Breast epithelium (tissue), 4 donors: ENCODE measurements at regions not wholly inside any gene's neighbourhood (a gene's known extent, or its start where the extent isn't known, plus 50 kb on each side); places are given as distances from the start of the nearest gene placed in this dataset.

Experiments
- DNase-seq, 2 donors: peaks; one replicate each; pipeline ENCODE4 v3.0.0-alpha.2; 2019; ENCODE audit warnings: low spot score in 2 of 2
- H3K27ac ChIP-seq, 2 donors: fragments of 200-600 bp; sonication (generic) in 1 of 2; one replicate each; pipeline ENCODE4 v1.5.1; 2016 to 2019; ENCODE audit warnings: mild to moderate bottlenecking in 1 of 2
- H3K27me3 ChIP-seq, 2 donors: fragments of 200-600 bp; sonication (generic) in 1 of 2; one replicate each; pipeline versions ENCODE4 v1.5.1 to v1.6.0; 2017 to 2019; ENCODE audit warnings: control low read depth in 1 of 2, mild to moderate bottlenecking in 1 of 2
- H3K36me3 ChIP-seq: fragments of 200-600 bp; one replicate; pipeline ENCODE4 v1.5.1; 2019
- H3K4me1 ChIP-seq, 2 donors: fragments of 200-600 bp; sonication (generic); one replicate each; pipeline ENCODE4 v1.5.1; 2016 to 2019; ENCODE audit warnings: control low read depth in 1 of 2
- H3K4me3 ChIP-seq, 3 donors: fragments of 200-600 bp; sonication (generic); 1 replicate in 2 of 3; 2 replicates in 1 of 3; pipeline ENCODE4 v1.5.1; 2016 to 2019; ENCODE audit warnings: mild to moderate bottlenecking in 3 of 3, moderate library complexity in 2 of 3
- H3K9me3 ChIP-seq, 2 donors: fragments of 200-600 bp; sonication (generic) in 1 of 2; one replicate each; pipeline ENCODE4 v1.5.1; 2016 to 2019; ENCODE audit warnings: control low read depth in 1 of 2
- POLR2A ChIP-seq: fragments of 450-650 bp; IDR thresholded peaks from one replicate; pipeline ENCODE4 v1.6.1; 2016; ENCODE audit warnings: antibody characterized with exemption, mild to moderate bottlenecking, moderate library complexity
- POLR2AphosphoS5 ChIP-seq, 3 donors: sonication (generic); formaldehyde crosslinking; IDR thresholded peaks; one replicate each; pipeline ENCODE4 v1.6.1; 2017; ENCODE audit warnings: antibody characterized with exemption in 3 of 3
- intact Hi-C: fragments of 100-400 bp; cut with DNase I; formaldehyde crosslinking; loops from one replicate; pipeline ENCODE4 v1.15.1; 2023; ENCODE audit warnings: low total_unique reads
- TF ChIP-seq, protein P1 (sequence below), 3 donors: fragments of 450-650 bp; IDR thresholded peaks; one replicate each; pipeline ENCODE4 v1.5.1; 2016 to 2017; ENCODE audit warnings: antibody characterized with exemption in 3 of 3, mild to moderate bottlenecking in 3 of 3, moderate library complexity in 3 of 3

- H3K27ac ChIP-seq, result no peak overlapping the region
- intact Hi-C loops, result no loop called here
- H3K27me3 ChIP-seq, result no peaks in the 10 kb centered on the region
- TF ChIP-seq, protein P1, sequence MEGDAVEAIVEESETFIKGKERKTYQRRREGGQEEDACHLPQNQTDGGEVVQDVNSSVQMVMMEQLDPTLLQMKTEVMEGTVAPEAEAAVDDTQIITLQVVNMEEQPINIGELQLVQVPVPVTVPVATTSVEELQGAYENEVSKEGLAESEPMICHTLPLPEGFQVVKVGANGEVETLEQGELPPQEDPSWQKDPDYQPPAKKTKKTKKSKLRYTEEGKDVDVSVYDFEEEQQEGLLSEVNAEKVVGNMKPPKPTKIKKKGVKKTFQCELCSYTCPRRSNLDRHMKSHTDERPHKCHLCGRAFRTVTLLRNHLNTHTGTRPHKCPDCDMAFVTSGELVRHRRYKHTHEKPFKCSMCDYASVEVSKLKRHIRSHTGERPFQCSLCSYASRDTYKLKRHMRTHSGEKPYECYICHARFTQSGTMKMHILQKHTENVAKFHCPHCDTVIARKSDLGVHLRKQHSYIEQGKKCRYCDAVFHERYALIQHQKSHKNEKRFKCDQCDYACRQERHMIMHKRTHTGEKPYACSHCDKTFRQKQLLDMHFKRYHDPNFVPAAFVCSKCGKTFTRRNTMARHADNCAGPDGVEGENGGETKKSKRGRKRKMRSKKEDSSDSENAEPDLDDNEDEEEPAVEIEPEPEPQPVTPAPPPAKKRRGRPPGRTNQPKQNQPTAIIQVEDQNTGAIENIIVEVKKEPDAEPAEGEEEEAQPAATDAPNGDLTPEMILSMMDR (IDR thresholded peaks at IDR 0.05), result no peak
- no peak for TF ChIP-seq POLR2A
- no peak overlapping the region for H3K4me3 ChIP-seq
- no peak for DNase-seq
- H3K36me3 ChIP-seq, result no peaks in the 10 kb centered on the region
- no peaks in the 10 kb centered on the region for H3K4me1 ChIP-seq
- H3K9me3 ChIP-seq, result no peaks in the 10 kb centered on the region
Observed at GRCh38 chr4:20603671-20604313, 96.5 kb upstream of the PACRGL start.

DNA sequence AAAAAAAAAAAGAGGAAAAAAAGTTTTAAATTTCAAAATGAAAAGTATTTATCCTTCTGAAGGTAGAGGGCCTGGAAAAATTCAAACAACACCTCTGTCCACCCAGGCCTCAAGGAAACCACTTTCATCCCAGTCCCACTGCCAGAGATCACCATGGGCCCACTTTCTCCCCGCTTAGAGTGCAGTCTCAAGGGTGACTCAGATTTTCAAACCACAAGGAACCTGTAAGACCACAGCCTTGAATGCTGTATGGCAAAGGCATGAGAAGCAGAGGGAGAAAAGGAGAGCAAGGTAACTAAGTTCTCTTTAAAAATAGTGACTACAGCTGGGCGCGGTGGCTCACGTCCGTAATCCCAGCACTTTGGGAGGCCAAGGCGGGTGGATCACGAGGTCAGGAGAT is 87.9 kb upstream of the PACRGL start:
- intact Hi-C loops, result no loop called here
- Histone ChIP-seq H3K4me3 (no peak overlapping the region), H3K27me3 (no peaks in the 10 kb centered on the region), H3K9me3 (no peaks in the 10 kb centered on the region), H3K4me1 (no peaks in the 10 kb centered on the region), H3K36me3 (no peaks in the 10 kb centered on the region), H3K27ac (no peak overlapping the region)
- TF ChIP-seq POLR2AphosphoS5 (IDR thresholded peaks at IDR 0.05), result no peak
- no peak for TF ChIP-seq POLR2A
- TF ChIP-seq, protein P1 (IDR thresholded peaks at IDR 0.05), result no peak
- DNase-seq, result no peak

- intact Hi-C loops, result no loop called here
- H3K4me3 ChIP-seq, result no peak overlapping the region
Observed at GRCh38 chr4:20614816-20615215, 85.4 kb upstream of the PACRGL start.

DNA sequence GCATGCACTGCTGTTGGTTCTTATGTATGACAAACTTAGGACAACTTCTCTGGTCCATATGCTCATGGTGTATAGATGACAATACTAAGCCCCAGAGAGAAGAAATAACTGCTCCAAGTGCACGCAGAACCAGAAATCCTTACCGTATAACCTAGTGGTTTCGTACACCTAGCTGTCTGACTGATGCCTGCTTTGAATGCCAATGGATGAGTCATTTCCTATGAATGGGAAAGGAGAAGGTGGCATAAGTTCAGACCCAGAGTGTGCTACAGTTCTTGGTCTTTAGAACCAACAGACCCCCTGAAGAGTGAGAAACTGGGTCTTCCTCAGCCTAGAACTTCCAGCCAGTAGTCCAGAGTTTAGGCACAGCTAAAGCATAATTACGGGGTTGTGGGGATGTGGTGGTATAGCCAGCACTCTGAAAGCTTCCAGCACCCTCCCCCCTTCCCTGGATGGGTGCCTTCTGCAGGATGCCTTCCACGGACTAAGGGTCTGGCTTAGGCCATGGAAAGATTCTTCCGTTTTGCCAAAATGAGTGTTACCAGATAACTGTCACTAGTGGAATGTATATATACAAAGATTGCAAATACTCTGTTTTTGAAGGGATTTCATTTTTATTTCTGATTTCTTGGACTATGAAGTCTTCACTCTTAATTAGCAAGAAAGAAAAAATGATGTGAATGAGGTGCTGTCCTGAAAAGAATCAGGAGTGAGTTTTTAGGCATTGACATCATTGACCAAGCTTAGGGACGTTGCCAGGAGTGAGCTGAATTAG is 84.6 kb upstream of the PACRGL start:
- Histone ChIP-seq H3K4me1 (no peaks in the 10 kb centered on the region), H3K36me3 (no peaks in the 10 kb centered on the region), H3K4me3 (no peak overlapping the region), H3K27me3 (no peaks in the 10 kb centered on the region), H3K27ac (no peak overlapping the region), H3K9me3 (no peaks in the 10 kb centered on the region)
- DNase-seq, result no peak
- TF ChIP-seq, protein P1 (IDR thresholded peaks at IDR 0.05), result no peak
- TF ChIP-seq POLR2A, result no peak
- no peak for TF ChIP-seq POLR2AphosphoS5 (IDR thresholded peaks at IDR 0.05)
- intact Hi-C loops, result no loop called here

More at GRCh38 chr4:20614816-20615215, 85.4 kb upstream of the PACRGL start:
- Histone ChIP-seq H3K36me3 (no peaks in the 10 kb centered on the region), H3K9me3 (no peaks in the 10 kb centered on the region), H3K27me3 (no peaks in the 10 kb centered on the region), H3K4me1 (no peaks in the 10 kb centered on the region), H3K27ac (no peak overlapping the region)
- TF ChIP-seq POLR2A (no peak), POLR2AphosphoS5 (IDR thresholded peaks at IDR 0.05) (no peak)
- TF ChIP-seq, protein P1 (IDR thresholded peaks at IDR 0.05), result no peak
- no peak for DNase-seq

- no peak overlapping the region for H3K27ac ChIP-seq
- H3K9me3 ChIP-seq, result no peaks in the 10 kb centered on the region
- no peaks in the 10 kb centered on the region for H3K27me3 ChIP-seq
- intact Hi-C loops, result no loop called here
- DNase-seq, result no peak
- no peak for TF ChIP-seq POLR2AphosphoS5 (IDR thresholded peaks at IDR 0.05)
- no peak for TF ChIP-seq POLR2A
- TF ChIP-seq, protein P1 (IDR thresholded peaks at IDR 0.05), result no peak
- no peaks in the 10 kb centered on the region for H3K4me1 ChIP-seq
- H3K36me3 ChIP-seq, result no peaks in the 10 kb centered on the region
- H3K4me3 ChIP-seq, result no peak overlapping the region
Observed at GRCh38 chr4:20616313-20616712, 83.9 kb upstream of the PACRGL start.
